H54 (cell line): ENCODE measurements at regions not wholly inside any gene's neighbourhood (a gene's known extent, or its start where the extent isn't known, plus 50 kb on each side); places are given as distances from the start of the nearest gene placed in this dataset.

Experiments
- DNase-seq: peaks from one replicate; pipeline ENCODE4 v3.0.0; 2011; ENCODE audit warnings: low spot score, mixed read lengths; ENCODE audit not compliant: insufficient read length
- FAIRE-seq: peaks from 3 replicates; lab custom pipeline; 2011; peaks lifted over from hg19 to GRCh38; lab: Jason Lieb, UNC
- POLR2A ChIP-seq: IDR thresholded peaks from 2 replicates; pipeline ENCODE4 v1.6.1; 2011; ENCODE audit warnings: low read depth, mild to moderate bottlenecking, low read length

- FAIRE-seq (no peak), DNase-seq (no peak)
- no peak for TF ChIP-seq POLR2A
These were observed 334.7 kb upstream of the MYT1L start for GRCh38 chr2:2665834-2666133.

GRCh38 chr2:2664989-2665833, 334.1 kb upstream of the MYT1L start:
- no peak for FAIRE-seq
- TF ChIP-seq POLR2A = no peak

GRCh38 chr2:2663401-2664036, 332.4 kb upstream of the MYT1L start:
- TF ChIP-seq POLR2A = no peak
- FAIRE-seq (no peak), DNase-seq (no peak)

More at GRCh38 chr2:2664989-2665833, 334.1 kb upstream of the MYT1L start:
- peak; percentile 82 for DNase-seq

GRCh38 chr2:2662847-2663356, 331.8 kb upstream of the MYT1L start:
- DNase-seq = no peak
- no peak for TF ChIP-seq POLR2A
- FAIRE-seq = no peak

GRCh38 chr2:2662037-2662846, 331.2 kb upstream of the MYT1L start:
- DNase-seq (no peak), FAIRE-seq (no peak)
- no peak for TF ChIP-seq POLR2A

- no peak for FAIRE-seq
- no peak for DNase-seq
- TF ChIP-seq POLR2A = no peak
These were observed 329.8 kb upstream of the MYT1L start for GRCh38 chr2:2660789-2661355.

GRCh38 chr2:2657121-2657962, 326.3 kb upstream of the MYT1L start:
- DNase-seq (no peak), FAIRE-seq (no peak)
- no peak for TF ChIP-seq POLR2A

- FAIRE-seq = no peak
These were observed 325.3 kb upstream of the MYT1L start for GRCh38 chr2:2656115-2657011.

GRCh38 chr2:2655453-2656114, 324.5 kb upstream of the MYT1L start:
- TF ChIP-seq POLR2A = no peak
- FAIRE-seq = no peak
- no peak for DNase-seq

More at GRCh38 chr2:2656115-2657011, 325.3 kb upstream of the MYT1L start:
- no peak for TF ChIP-seq POLR2A
- DNase-seq = no peak

GRCh38 chr2:2653231-2653630, 322.2 kb upstream of the MYT1L start:
- TF ChIP-seq POLR2A = no peak
- DNase-seq (no peak), FAIRE-seq (no peak)

- no peak for DNase-seq
- no peak for TF ChIP-seq POLR2A
- no peak for FAIRE-seq
These were observed 319.7 kb upstream of the MYT1L start for GRCh38 chr2:2650608-2651375.
